GM18520 (cell line): ENCODE measurements at regions not wholly inside any gene's neighbourhood (a gene's known extent, or its start where the extent isn't known, plus 50 kb on each side); places are given as distances from the start of the nearest gene placed in this dataset.

ENCODE experiments used
- ATAC-seq: cut with Tn5 transposase; IDR thresholded peaks from one replicate; pipeline ENCODE4 v1.9.1; 2021; ENCODE audit not compliant: unreplicated experiment

GRCh38 chr2:12964904-12965539 is 248.3 kb downstream of the TRIB2 start:
- ATAC-seq, result no peak

GRCh38 chr2:12965540-12966269 is 249.0 kb downstream of the TRIB2 start:
- no peak for ATAC-seq

- ATAC-seq, result no peak
Observed at GRCh38 chr2:12967804-12968203, 251.1 kb downstream of the TRIB2 start.

GRCh38 chr2:12968399-12968798 is 251.7 kb downstream of the TRIB2 start:
- ATAC-seq, result no peak

- ATAC-seq, result no peak
Observed at GRCh38 chr2:12970861-12971260, 254.1 kb downstream of the TRIB2 start.

GRCh38 chr2:12971581-12972365 is 255.0 kb downstream of the TRIB2 start:
- no peak for ATAC-seq

GRCh38 chr2:12978066-12978835 is 261.5 kb downstream of the TRIB2 start:
- no peak for ATAC-seq

GRCh38 chr2:12979066-12979465 is 262.3 kb downstream of the TRIB2 start:
- no peak for ATAC-seq

GRCh38 chr2:12980817-12981216 is 264.1 kb downstream of the TRIB2 start:
- ATAC-seq, result no peak

GRCh38 chr2:12982149-12982584 is 265.4 kb downstream of the TRIB2 start:
- ATAC-seq, result no peak

GRCh38 chr2:12987246-12987645 is 270.5 kb downstream of the TRIB2 start:
- ATAC-seq, result no peak

- ATAC-seq, result no peak
Observed at GRCh38 chr2:12988279-12988678, 271.5 kb downstream of the TRIB2 start.

GRCh38 chr2:12990523-12990922 is 273.8 kb downstream of the TRIB2 start:
- ATAC-seq, result no peak

- no peak for ATAC-seq
Observed at GRCh38 chr2:12998685-12999084, 281.9 kb downstream of the TRIB2 start.

- no peak for ATAC-seq
Observed at GRCh38 chr2:13000664-13001363, 284.1 kb downstream of the TRIB2 start.

- no peak for ATAC-seq
Observed at GRCh38 chr2:13001408-13001807, 284.7 kb downstream of the TRIB2 start.

- no peak for ATAC-seq
Observed at GRCh38 chr2:13002536-13003331, 286.0 kb downstream of the TRIB2 start.

GRCh38 chr2:13003500-13003899 is 286.8 kb downstream of the TRIB2 start:
- no peak for ATAC-seq

GRCh38 chr2:13005048-13005447 is 288.3 kb downstream of the TRIB2 start:
- no peak for ATAC-seq
